ENCODE measurements at regions not wholly inside any gene's neighbourhood (a gene's known extent, or its start where the extent isn't known, plus 50 kb on each side); places are given as distances from the start of the nearest gene placed in this dataset.

- no peak for TF ChIP-seq POLR2AphosphoS5 (IDR thresholded peaks at IDR 0.05; ENCODE audit: low read depth, low read length)
- TF ChIP-seq SIN3A (IDR thresholded peaks at IDR 0.05; ENCODE audit: borderline replicate concordance, insufficient read depth, low read length): no peak
Measured at GRCh38 chr3:73915886-73916285, 291.1 kb upstream of the PDZRN3 start.

GRCh38 chr3:73908218-73908617, 283.5 kb upstream of the PDZRN3 start:
- TF ChIP-seq FOXP2 (optimal IDR thresholded peaks at IDR 0.05; ENCODE audit: borderline replicate concordance, extremely low read depth, extremely low read length, insufficient read depth): no peak

- TF ChIP-seq SIN3A (IDR thresholded peaks at IDR 0.05; ENCODE audit: borderline replicate concordance, insufficient read depth, low read length): no peak
- no peak for TF ChIP-seq TAF1 (IDR thresholded peaks at IDR 0.05; ENCODE audit: borderline replicate concordance, insufficient read depth, low read length)
Measured at GRCh38 chr3:73901686-73902085, 276.9 kb upstream of the PDZRN3 start.

DNA sequence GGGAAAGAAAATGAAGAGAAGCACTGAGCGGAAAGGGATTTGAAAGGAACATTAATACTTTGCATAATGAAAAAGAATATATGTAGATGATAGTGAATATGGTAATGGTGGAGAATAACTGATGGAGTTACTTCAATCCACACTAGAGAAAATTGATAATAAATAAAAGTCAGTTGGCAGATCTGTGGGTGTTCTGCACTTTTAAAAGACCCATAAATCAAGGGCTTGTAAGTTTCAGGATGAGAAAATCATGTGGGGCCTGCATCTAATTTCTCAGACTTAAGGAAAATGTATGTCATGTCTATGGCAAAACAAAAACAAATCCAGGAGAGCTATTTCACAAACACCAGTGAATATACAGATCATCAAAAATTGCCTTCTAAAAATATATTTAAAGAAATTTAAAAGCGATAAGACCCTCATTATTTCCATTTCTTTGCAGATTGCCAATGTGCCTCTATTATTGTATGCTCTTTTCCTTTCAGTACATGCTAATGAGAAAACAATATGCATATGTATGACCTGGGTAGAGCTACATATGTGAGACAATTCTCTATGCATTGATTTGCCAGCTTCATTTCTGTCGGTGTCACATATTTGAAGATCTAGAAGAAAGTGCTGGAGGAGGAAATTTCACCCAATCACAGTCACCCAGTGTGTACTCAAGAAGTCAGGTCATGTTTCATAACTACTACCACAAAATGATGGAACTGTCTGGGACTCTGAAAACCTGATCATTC, 269.9 kb upstream of the PDZRN3 start:
- TF ChIP-seq TAF1 (IDR thresholded peaks at IDR 0.05; ENCODE audit: borderline replicate concordance, insufficient read depth, low read length) (no peak), POLR2AphosphoS5 (IDR thresholded peaks at IDR 0.05; ENCODE audit: low read depth, low read length) (no peak), SIN3A (IDR thresholded peaks at IDR 0.05; ENCODE audit: borderline replicate concordance, insufficient read depth, low read length) (no peak), FOXP2 (optimal IDR thresholded peaks at IDR 0.05; ENCODE audit: borderline replicate concordance, extremely low read depth, extremely low read length, insufficient read depth) (no peak), REST (IDR thresholded peaks at IDR 0.05; ENCODE audit: insufficient read depth in 1 of 2, low read depth in 2 of 2, low read length in 2 of 2) (no peak)

DNA sequence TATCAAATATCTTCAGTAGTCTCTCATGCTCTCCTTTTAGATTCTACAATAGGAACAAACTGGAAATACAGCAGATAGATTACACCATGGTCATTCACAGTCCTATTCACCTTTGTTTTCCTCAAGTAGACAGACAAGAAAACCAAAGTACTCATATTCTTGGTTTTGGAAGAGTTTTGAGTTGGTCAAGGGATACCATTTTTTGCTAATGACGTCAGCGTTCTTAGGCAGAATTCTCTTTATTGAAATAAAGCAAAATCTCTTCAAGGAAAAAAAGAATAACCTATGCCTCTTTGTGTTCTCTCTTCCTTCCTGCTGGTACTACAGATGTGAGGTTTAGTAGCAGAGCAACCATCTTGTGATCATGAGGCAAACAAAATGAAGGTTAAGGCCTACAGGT, 268.3 kb upstream of the PDZRN3 start:
- no peak for TF ChIP-seq REST (IDR thresholded peaks at IDR 0.05; ENCODE audit: insufficient read depth in 1 of 2, low read depth in 2 of 2, low read length in 2 of 2)
- TF ChIP-seq TAF1 (IDR thresholded peaks at IDR 0.05; ENCODE audit: borderline replicate concordance, insufficient read depth, low read length): no peak

GRCh38 chr3:73885862-73886261, 261.1 kb upstream of the PDZRN3 start:
- no peak for TF ChIP-seq POLR2AphosphoS5 (IDR thresholded peaks at IDR 0.05; ENCODE audit: low read depth, low read length)
- no peak for TF ChIP-seq FOXP2 (optimal IDR thresholded peaks at IDR 0.05; ENCODE audit: borderline replicate concordance, extremely low read depth, extremely low read length, insufficient read depth)
- TF ChIP-seq SIN3A (IDR thresholded peaks at IDR 0.05; ENCODE audit: borderline replicate concordance, insufficient read depth, low read length): no peak
- no peak for TF ChIP-seq REST (IDR thresholded peaks at IDR 0.05; ENCODE audit: insufficient read depth in 1 of 2, low read depth in 2 of 2, low read length in 2 of 2)
- no peak for TF ChIP-seq TAF1 (IDR thresholded peaks at IDR 0.05; ENCODE audit: borderline replicate concordance, insufficient read depth, low read length)

DNA sequence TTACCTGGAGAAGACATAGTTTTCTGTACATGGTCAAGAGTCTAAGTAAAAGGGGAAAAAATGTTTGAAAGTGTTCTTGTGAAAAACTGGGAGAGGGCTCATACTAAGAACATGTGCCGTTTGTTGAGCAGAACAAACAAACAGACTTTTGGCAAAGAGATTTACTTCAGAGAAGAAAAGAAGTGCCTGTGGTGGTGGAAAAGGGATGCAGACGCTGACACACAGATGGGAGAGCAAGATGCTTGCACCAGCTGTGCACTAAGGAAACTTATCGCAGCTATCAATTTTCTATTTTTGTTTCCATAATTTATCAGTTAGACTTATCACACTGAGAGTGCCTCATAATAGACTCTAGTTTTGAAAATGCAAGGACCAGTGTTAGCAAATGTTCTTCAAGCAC, 259.6 kb upstream of the PDZRN3 start:
- no peak for TF ChIP-seq SIN3A (IDR thresholded peaks at IDR 0.05; ENCODE audit: borderline replicate concordance, insufficient read depth, low read length)
- TF ChIP-seq REST (IDR thresholded peaks at IDR 0.05; ENCODE audit: insufficient read depth in 1 of 2, low read depth in 2 of 2, low read length in 2 of 2): no peak
- no peak for TF ChIP-seq POLR2AphosphoS5 (IDR thresholded peaks at IDR 0.05; ENCODE audit: low read depth, low read length)
- no peak for TF ChIP-seq FOXP2 (optimal IDR thresholded peaks at IDR 0.05; ENCODE audit: borderline replicate concordance, extremely low read depth, extremely low read length, insufficient read depth)

Data from PFSK-1 (cell line).